ENCODE measurements at regions not wholly inside any gene's neighbourhood (a gene's known extent, or its start where the extent isn't known, plus 50 kb on each side); places are given as distances from the start of the nearest gene placed in this dataset.

DNA sequence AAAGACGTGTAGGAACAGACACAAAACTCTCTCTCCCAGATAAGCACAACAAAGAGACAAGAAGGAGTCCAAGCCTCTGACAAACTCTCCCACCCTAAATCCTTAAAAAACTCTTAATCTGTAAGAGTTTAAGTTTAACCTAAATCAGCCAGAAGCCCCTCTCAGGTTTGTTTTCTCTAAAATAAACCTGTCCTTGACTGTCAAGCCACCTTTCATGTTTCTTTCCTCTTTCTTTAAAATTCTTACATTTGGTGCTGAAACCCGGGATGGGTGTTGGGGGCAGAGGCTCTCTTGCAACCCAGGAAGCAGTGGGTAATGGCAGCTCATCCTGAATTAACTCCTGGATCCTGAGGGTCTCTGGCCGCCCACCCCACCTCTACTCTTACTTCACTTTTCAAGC, 107.8 kb upstream of the TENT5D start:
- no peak for DNase-seq (ENCODE audit: low spot score)

DNA sequence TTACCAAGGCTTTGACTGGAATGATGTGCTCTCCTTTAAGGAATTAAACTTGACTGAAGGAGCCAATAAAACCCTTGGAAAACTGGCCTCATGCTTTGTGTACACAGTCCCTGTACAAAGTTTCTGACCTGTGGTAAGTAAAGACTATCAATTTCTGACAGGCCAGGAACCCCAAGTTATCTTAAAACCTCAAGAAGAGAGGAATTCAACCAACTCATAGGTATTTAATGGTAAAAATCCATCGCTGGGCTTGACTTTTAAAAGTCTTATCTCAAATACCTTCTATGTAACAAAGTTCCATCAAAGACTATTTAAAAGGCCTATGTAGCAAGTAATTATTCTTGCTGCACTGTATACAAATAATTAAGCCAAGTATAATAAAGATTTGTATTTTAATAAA, 103.7 kb upstream of the TENT5D start:
- DNase-seq (ENCODE audit: low spot score), result no peak

DNA sequence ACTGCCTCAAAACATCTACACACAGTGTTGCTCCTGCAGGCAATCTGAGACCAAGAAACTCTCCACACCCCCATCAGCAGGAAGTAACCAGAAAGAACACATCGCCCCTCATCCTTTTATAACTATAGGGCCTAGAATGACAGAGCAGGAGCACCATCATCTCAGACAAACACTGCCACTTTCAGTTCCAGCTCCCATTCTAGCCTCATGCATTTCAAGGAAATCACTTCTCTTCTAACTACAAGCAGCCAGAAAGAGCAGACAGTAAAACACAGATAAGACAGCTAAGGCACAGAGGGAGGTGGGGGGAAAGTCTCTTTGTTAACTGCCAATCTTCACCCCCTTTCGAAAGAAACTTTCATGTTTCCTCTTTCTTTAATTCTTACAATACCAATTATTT, 102.6 kb upstream of the TENT5D start:
- no peak for DNase-seq (ENCODE audit: low spot score)

DNA sequence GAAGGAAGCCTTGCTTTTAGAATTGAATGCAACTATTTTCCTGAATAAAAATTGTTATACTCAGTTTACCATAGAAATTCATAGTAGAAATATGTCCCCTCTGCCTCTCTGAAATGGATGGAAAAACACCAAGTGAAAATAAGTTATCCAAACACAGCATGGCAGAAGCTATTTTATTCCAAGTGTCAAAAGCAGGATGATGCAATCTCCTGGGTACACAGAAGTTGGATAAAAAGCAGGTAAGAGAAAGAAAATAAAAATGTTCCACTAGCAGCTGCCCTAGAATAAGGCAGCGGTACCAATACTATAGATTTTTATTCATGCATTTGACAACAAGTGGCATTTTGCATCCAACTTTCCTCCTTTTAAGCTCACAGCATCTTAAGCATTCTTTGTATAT, 89.0 kb upstream of the TENT5D start:
- DNase-seq (ENCODE audit: low spot score), result no peak

DNA sequence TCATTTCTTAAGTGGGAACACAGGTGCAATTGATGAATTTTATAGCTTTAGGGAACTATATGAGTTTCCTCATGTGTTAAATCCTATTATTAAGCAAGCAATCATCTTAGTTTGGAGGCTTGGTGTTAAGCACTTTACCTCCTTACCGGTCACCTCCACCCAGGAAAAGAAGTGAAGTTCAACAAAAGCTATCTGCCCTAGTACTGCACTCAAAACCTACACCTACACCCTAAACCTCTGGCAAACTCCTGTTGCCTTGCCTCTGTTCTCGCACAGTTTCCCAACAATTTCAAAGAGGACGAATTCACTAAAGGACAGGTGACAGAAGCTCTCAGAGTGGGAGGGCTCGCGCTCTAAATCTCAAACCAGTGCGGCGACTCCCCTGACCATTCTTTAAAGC, 85.7 kb upstream of the TENT5D start:
- DNase-seq (ENCODE audit: low spot score), result no peak

DNA sequence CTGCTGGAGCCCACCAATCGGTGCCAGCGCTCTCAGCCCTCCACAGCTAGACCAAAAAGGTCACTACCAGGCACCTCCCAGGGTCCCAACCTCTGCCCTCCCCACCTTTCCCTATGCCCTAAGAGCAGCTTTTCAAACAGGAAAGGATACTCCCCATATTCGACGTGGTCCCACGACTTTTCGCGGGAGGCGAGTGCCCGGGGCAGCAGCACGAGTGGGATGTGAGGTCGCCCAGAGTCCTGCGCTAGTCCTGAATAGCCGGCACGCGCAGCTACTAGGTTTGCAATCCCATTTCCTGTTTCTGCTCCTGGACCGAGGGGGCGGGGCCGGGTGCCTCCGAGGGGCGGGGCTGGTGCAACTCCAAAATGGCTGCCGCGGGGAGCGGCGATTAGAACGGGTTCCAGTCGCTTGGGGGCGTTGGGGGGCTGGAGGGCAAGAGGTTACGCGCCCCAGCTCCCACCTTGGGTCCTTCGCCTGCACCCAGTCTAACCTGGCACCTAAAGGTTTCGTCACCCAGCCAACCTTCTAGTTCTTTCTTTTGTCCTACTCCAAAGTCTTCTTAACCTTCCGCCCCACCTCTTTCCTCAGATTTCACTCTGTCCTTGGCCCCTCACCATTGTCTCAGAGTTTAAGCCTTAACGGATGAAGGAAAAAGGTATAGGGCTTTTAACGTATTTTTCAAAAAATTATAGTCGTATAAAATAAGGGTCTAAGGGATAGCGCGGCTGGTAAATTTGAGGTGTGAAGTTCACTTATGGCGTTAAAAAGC, 85.0 kb upstream of the TENT5D start:
- DNase-seq (ENCODE audit: low spot score), result no peak

DNA sequence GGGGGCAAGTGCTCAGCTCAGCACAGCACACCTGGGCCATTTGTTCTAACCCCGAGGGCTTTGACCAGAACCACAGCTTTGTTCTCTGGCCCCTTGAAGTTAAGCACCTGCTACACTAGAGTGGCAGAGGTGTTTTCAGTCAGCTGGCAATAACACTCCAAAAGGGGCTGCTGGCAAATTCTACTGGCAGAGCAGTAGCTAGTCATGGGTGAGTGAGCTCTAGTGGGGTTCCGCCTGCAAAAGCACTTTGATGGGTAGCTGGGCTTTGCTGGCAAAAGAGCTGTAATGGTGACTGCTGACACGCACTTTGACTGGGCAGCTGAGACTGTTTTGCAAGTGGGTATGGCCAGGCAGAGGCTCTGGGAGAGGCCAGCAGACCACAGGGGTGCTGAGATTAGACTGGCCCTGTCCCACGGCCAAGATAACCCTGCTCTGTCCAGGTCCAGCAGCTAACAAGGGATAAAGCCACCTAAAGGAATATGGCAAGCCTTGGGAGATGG, 65.2 kb upstream of the TENT5D start:
- no peak for DNase-seq (ENCODE audit: low spot score)

Measured in SW480 (cell line).